ENCODE measurements at regions not wholly inside any gene's neighbourhood (a gene's known extent, or its start where the extent isn't known, plus 50 kb on each side); places are given as distances from the start of the nearest gene placed in this dataset.

GRCh38 chr5:82644766-82645165 is 366.6 kb upstream of the RPS23 start:
- Histone ChIP-seq H3K27ac (replicated peaks) (no peak overlapping the region), H3K27me3 (ENCODE audit: insufficient read depth, poor library complexity, severe bottlenecking) (no peaks in the 10 kb centered on the region), H3K4me3 (replicated peaks; ENCODE audit: insufficient read depth, low read length) (no peak overlapping the region)
- no peak for DNase-seq (ENCODE audit: low read depth in 1 of 2, low spot score in 1 of 2)
- TF ChIP-seq REST (IDR thresholded peaks at IDR 0.05; ENCODE audit: insufficient replicate concordance, low read depth), result no peak
- no peak for TF ChIP-seq POLR2AphosphoS5 (IDR thresholded peaks at IDR 0.05; ENCODE audit: low read depth)
- TF ChIP-seq CTCF (IDR thresholded peaks at IDR 0.05; ENCODE audit: insufficient read depth, low read length), result no peak
- TF ChIP-seq GABPA (IDR thresholded peaks at IDR 0.05; ENCODE audit: low read depth), result no peak
- no peak for TF ChIP-seq SPI1 (IDR thresholded peaks at IDR 0.05; ENCODE audit: borderline replicate concordance, low read depth)

- Histone ChIP-seq H3K27me3 (ENCODE audit: insufficient read depth, poor library complexity, severe bottlenecking) (no peaks in the 10 kb centered on the region), H3K4me3 (replicated peaks; ENCODE audit: insufficient read depth, low read length) (no peak overlapping the region), H3K27ac (replicated peaks) (no peak overlapping the region)
- DNase-seq (ENCODE audit: low read depth in 1 of 2, low spot score in 1 of 2), result no peak
- TF ChIP-seq CTCF (IDR thresholded peaks at IDR 0.05; ENCODE audit: insufficient read depth, low read length), result no peak
- TF ChIP-seq SPI1 (IDR thresholded peaks at IDR 0.05; ENCODE audit: borderline replicate concordance, low read depth), result no peak
- no peak for TF ChIP-seq GABPA (IDR thresholded peaks at IDR 0.05; ENCODE audit: low read depth)
- no peak for TF ChIP-seq POLR2AphosphoS5 (IDR thresholded peaks at IDR 0.05; ENCODE audit: low read depth)
- no peak for TF ChIP-seq REST (IDR thresholded peaks at IDR 0.05; ENCODE audit: insufficient replicate concordance, low read depth)
Measured at GRCh38 chr5:82644229-82644628, 366.1 kb upstream of the RPS23 start.

- Histone ChIP-seq H3K27ac (replicated peaks) (no peak overlapping the region), H3K4me3 (replicated peaks; ENCODE audit: insufficient read depth, low read length) (no peak overlapping the region), H3K27me3 (ENCODE audit: insufficient read depth, poor library complexity, severe bottlenecking) (no peaks in the 10 kb centered on the region)
- TF ChIP-seq POLR2AphosphoS5 (IDR thresholded peaks at IDR 0.05; ENCODE audit: low read depth) (no peak), GABPA (IDR thresholded peaks at IDR 0.05; ENCODE audit: low read depth) (no peak), CTCF (IDR thresholded peaks at IDR 0.05; ENCODE audit: insufficient read depth, low read length) (no peak), REST (IDR thresholded peaks at IDR 0.05; ENCODE audit: insufficient replicate concordance, low read depth) (no peak), SPI1 (IDR thresholded peaks at IDR 0.05; ENCODE audit: borderline replicate concordance, low read depth) (no peak)
- DNase-seq (ENCODE audit: low read depth in 1 of 2, low spot score in 1 of 2), result no peak
Measured at GRCh38 chr5:82642313-82642712, 364.2 kb upstream of the RPS23 start.

All from HL-60 (cell line).